GM12891 (cell line): ENCODE measurements at regions not wholly inside any gene's neighbourhood (a gene's known extent, or its start where the extent isn't known, plus 50 kb on each side); places are given as distances from the start of the nearest gene placed in this dataset.

ENCODE experiments used
- POLR2A ChIP-seq: IDR thresholded peaks from 2 replicates; pipeline ENCODE4 v1.6.1; 2011; ENCODE audit warnings: low read depth, low read length, control low read depth
- POLR2AphosphoS5 ChIP-seq: IDR thresholded peaks from 2 replicates; pipeline ENCODE4 v1.6.1; 2011; ENCODE audit warnings: low read depth, low read length, control low read depth
- POU2F2 ChIP-seq: IDR thresholded peaks from 2 replicates; pipeline ENCODE4 v1.6.1; 2011; ENCODE audit warnings: low read depth, mild to moderate bottlenecking, control low read depth, low read length, moderate library complexity
- TAF1 ChIP-seq: IDR thresholded peaks from 2 replicates; pipeline ENCODE4 v1.6.1; 2011; ENCODE audit warnings: low read depth, low read length, control low read depth

DNA sequence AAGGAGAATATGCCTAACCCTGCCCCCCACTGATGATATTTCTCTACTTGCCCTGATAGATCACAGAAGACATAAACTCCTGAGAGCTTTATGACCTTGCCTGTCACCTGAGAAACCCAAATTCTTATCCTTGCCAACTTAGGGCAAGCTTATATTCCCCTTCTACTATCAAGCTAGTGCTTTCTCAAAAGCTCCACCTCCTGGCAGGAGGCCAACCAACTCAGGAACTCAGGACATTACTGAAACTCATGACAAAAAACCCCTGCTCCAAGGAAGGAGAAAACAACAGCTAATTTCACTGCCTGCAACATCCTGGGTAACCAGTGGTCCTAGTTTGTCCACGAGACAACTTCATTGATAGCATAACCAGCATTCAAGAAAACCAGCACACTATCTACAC, 60.9 kb upstream of the FSCB start:
- TF ChIP-seq POU2F2: no peak
- no peak for TF ChIP-seq POLR2A
- TF ChIP-seq TAF1: no peak
- no peak for TF ChIP-seq POLR2AphosphoS5
